Upper lobe of right lung (tissue), 1 donor: ENCODE measurements at regions not wholly inside any gene's neighbourhood (a gene's known extent, or its start where the extent isn't known, plus 50 kb on each side); places are given as distances from the start of the nearest gene placed in this dataset.

Experiments
- ATAC-seq: fragments of 200-7000 bp; cut with Tn5 transposase; one replicate; pipeline ENCODE4 v1.9.1; 2020; ENCODE audit warnings: mild to moderate bottlenecking, moderate library complexity
- DNase-seq: peaks from one replicate; pipeline ENCODE4 v3.0.0-alpha.2; 2020
- H3K27ac ChIP-seq: fragments of 200-600 bp; one replicate; pipeline ENCODE4 v1.8.0; 2022
- H3K27me3 ChIP-seq: fragments of 200-600 bp; one replicate; pipeline ENCODE4 v1.8.0; 2022; ENCODE audit warnings: mild to moderate bottlenecking
- H3K36me3 ChIP-seq: fragments of 200-600 bp; one replicate; pipeline ENCODE4 v1.8.0; 2022
- H3K4me1 ChIP-seq: fragments of 200-600 bp; one replicate; pipeline ENCODE4 v1.8.0; 2022
- H3K4me3 ChIP-seq: fragments of 200-600 bp; one replicate; pipeline ENCODE4 v1.8.0; 2022; ENCODE audit warnings: mild to moderate bottlenecking
- H3K9me3 ChIP-seq: fragments of 200-600 bp; one replicate; pipeline ENCODE4 v1.8.0; 2022
- CTCF ChIP-seq: fragments of 200-600 bp; IDR thresholded peaks from one replicate; pipeline ENCODE4 v1.8.0; 2022; ENCODE audit warnings: antibody characterized with exemption
- intact Hi-C: fragments of 100-400 bp; cut with DNase I; formaldehyde crosslinking; loops from one replicate; pipeline ENCODE4 v1.11.0; 2022
- donor health status: DM: no; HTN: yes; CAD: no; lungs with severe emphysema.

DNA sequence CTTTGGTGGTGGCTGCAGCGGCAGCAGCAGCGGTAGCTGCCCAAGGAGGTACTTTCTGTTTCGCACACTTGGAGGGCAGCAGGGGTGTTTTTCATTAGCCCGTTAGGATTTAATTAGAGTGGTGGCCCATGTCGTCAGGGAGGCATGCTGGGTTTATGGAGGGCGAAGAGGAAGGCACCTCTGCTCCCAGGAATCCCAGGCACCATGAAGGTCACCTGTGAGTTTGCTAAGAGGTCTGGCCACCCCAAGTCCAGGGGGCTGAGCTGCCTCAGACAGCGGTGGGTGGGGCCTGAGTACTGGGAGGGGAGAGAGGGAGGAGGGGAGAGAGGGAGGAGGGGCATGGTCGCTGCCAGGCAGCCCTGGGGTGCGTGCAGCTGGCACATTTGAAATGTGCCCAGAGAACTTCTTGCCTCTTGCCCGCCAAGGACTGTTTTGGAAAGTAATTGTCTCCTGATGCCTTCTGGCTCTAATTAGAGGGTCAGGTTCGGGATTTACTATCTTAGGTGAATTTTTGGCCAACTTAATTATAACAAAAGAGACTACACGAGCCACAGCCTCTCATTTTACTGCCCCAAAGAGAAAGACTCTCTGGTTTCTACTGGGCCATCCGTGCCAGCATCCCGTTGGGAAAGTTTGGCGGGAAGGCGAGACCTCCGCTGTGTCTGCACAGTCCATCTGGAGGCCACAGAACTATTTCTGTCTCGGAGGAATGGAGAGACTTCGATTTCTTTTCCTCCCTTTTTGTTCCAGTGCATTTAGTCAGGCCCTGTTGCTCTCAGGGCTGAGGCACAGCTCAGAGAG lies 62.0 kb downstream of the GLI2 start:
- no peaks in the 10 kb centered on the region for H3K27me3 ChIP-seq
- no peaks in the 10 kb centered on the region for H3K36me3 ChIP-seq
- DNase-seq = no peak
- intact Hi-C loops = no loop called here
- no peaks in the 10 kb centered on the region for H3K9me3 ChIP-seq
- ATAC-seq = no peak
- H3K4me3 ChIP-seq = no peak overlapping the region
- H3K27ac ChIP-seq = no peak overlapping the region
- TF ChIP-seq CTCF = no peak
- no peaks in the 10 kb centered on the region for H3K4me1 ChIP-seq

- H3K4me1 ChIP-seq = no peaks in the 10 kb centered on the region
- no peak overlapping the region for H3K27ac ChIP-seq
- H3K9me3 ChIP-seq = no peaks in the 10 kb centered on the region
- intact Hi-C loops = no loop called here
- no peak for TF ChIP-seq CTCF
- no peak overlapping the region for H3K4me3 ChIP-seq
- DNase-seq = no peak
- no peaks in the 10 kb centered on the region for H3K36me3 ChIP-seq
- peak; percentile 9 for ATAC-seq
- no peaks in the 10 kb centered on the region for H3K27me3 ChIP-seq
These were observed 63.0 kb downstream of the GLI2 start for GRCh38 chr2:120798567-120799247.

- Histone ChIP-seq H3K4me3 (no peak overlapping the region), H3K27ac (no peak overlapping the region), H3K4me1 (peaks cover 10% of the 10 kb centered on the region), H3K36me3 (no peaks in the 10 kb centered on the region), H3K9me3 (no peaks in the 10 kb centered on the region), H3K27me3 (no peaks in the 10 kb centered on the region)
- intact Hi-C loops = no loop called here
- ATAC-seq (no peak), DNase-seq (no peak)
- no peak for TF ChIP-seq CTCF
These were observed 66.5 kb downstream of the GLI2 start for GRCh38 chr2:120802158-120802557.

GRCh38 chr2:120802867-120803484 lies 67.3 kb downstream of the GLI2 start:
- Histone ChIP-seq H3K4me1 (peaks cover 10% of the 10 kb centered on the region), H3K36me3 (no peaks in the 10 kb centered on the region), H3K4me3 (no peak overlapping the region), H3K9me3 (no peaks in the 10 kb centered on the region), H3K27me3 (no peaks in the 10 kb centered on the region), H3K27ac (no peak overlapping the region)
- no peak for ATAC-seq
- intact Hi-C loops = no loop called here
- TF ChIP-seq CTCF = no peak
- DNase-seq = no peak

GRCh38 chr2:120803764-120804335 lies 68.2 kb downstream of the GLI2 start:
- no peaks in the 10 kb centered on the region for H3K36me3 ChIP-seq
- no peak overlapping the region for H3K27ac ChIP-seq
- H3K4me1 ChIP-seq = peaks cover 10% of the 10 kb centered on the region
- H3K4me3 ChIP-seq = no peak overlapping the region
- DNase-seq = no peak
- H3K27me3 ChIP-seq = no peaks in the 10 kb centered on the region
- TF ChIP-seq CTCF = no peak
- no peak for ATAC-seq
- H3K9me3 ChIP-seq = no peaks in the 10 kb centered on the region
- intact Hi-C loops = no loop called here
